B cell (primary cell): ENCODE measurements at regions not wholly inside any gene's neighbourhood (a gene's known extent, or its start where the extent isn't known, plus 50 kb on each side); places are given as distances from the start of the nearest gene placed in this dataset.

ENCODE experiments used
- ATAC-seq: fragments of 200-7000 bp; cut with Tn5 transposase; one replicate; pipeline ENCODE4 v1.10.0; 2021; ENCODE audit warnings: low read depth, mild to moderate bottlenecking, moderate number of reproducible peaks, moderate library complexity
- CTCF ChIA-PET: fragments of 350-600 bp; sonication (Branson Sonifier 250); formaldehyde crosslinking; loops from one replicate; lab custom pipeline; 2021; ENCODE audit warnings: antibody characterized with exemption, inconsistent platforms; lab: Charles Lee
- POLR2A ChIA-PET: fragments of 350-600 bp; sonication (Branson Sonifier 250); formaldehyde crosslinking; loops from one replicate; lab custom pipeline; 2021; ENCODE audit warnings: antibody characterized with exemption; lab: Charles Lee
- DNase-seq: peaks from one replicate; pipeline ENCODE4 v3.0.0; 2013
- H2AFZ ChIP-seq: 2 replicates; pipeline ENCODE4 v1.6.1; 2012; ENCODE audit warnings: mild to moderate bottlenecking, low read depth, low read length; ENCODE audit not compliant: insufficient read depth, poor library complexity, severe bottlenecking
- H3K27ac ChIP-seq, 2 donors: 1 replicate in 1 of 2; 2 replicates in 1 of 2; pipeline ENCODE4 v1.5.1; 2012 to 2013; ENCODE audit warnings: low read length in 2 of 2, mild to moderate bottlenecking in 2 of 2, moderate library complexity in 1 of 2
- H3K27me3 ChIP-seq, 4 experiments: fragments of 200-600 bp in 1 of 4; sonication (generic) in 1 of 4; replicated peaks in 1 of 4; 1 replicate in 2 of 4; 2 replicates in 2 of 4; pipeline versions ENCODE4 v1.6.1 to v1.7.0; 2013 to 2016; ENCODE audit warnings: low read length in 3 of 4, mild to moderate bottlenecking in 2 of 4, mixed read lengths in 1 of 4, moderate library complexity in 1 of 4; ENCODE audit not compliant: insufficient read depth in 4 of 4, control insufficient read depth in 3 of 4; ENCODE audit errors: control extremely low read depth in 1 of 4
- H3K36me3 ChIP-seq, 2 experiments: replicated peaks in 1 of 2; 1 replicate in 1 of 2; 2 replicates in 1 of 2; pipeline versions ENCODE4 v1.6.1 to v1.7.1; 2013; ENCODE audit warnings: low read length in 1 of 2; ENCODE audit not compliant: insufficient read depth in 2 of 2, control insufficient read depth in 1 of 2; ENCODE audit errors: control extremely low read depth in 1 of 2, extremely low read depth in 1 of 2
- H3K4me1 ChIP-seq, 2 donors: fragments of 200-600 bp in 1 of 2; sonication (generic) in 1 of 2; 1 replicate in 1 of 2; 2 replicates in 1 of 2; pipeline versions ENCODE4 v1.5.1 to v1.6.1; 2013 to 2017; ENCODE audit warnings: low read length in 2 of 2; ENCODE audit not compliant: control insufficient read depth in 2 of 2, insufficient read depth in 2 of 2
- H3K4me2 ChIP-seq: replicated peaks from 2 replicates; pipeline ENCODE3; 2012; ENCODE audit warnings: mild to moderate bottlenecking, low read depth, low read length; ENCODE audit not compliant: poor library complexity, severe bottlenecking
- H3K4me3 ChIP-seq, 5 experiments: fragments of 200-600 bp in 1 of 5; sonication (generic) in 1 of 5; 1 replicate in 3 of 5; 2 replicates in 2 of 5; pipeline versions ENCODE4 v1.5.1 to v1.7.0; 2011 to 2016; ENCODE audit warnings: low read length in 4 of 5, mild to moderate bottlenecking in 4 of 5, low read depth in 2 of 5, control low read depth in 1 of 5, moderate library complexity in 1 of 5; ENCODE audit not compliant: insufficient read depth in 1 of 5; ENCODE audit errors: control extremely low read depth in 1 of 5, extremely low read depth in 1 of 5
- H3K79me2 ChIP-seq: fragments of 200-600 bp; sonication (generic); one replicate; pipeline ENCODE4 v1.6.0; 2016; ENCODE audit warnings: low read length; ENCODE audit not compliant: control insufficient read depth, insufficient read depth
- H3K9ac ChIP-seq: fragments of 200-600 bp; sonication (generic); 2 replicates; pipeline ENCODE4 v1.6.1; 2017; ENCODE audit warnings: mild to moderate bottlenecking, low read length, moderate library complexity
- H3K9me3 ChIP-seq, 3 donors: one replicate each; pipeline versions ENCODE4 v1.6.1 to v1.7.1; 2013; ENCODE audit warnings: low read length in 2 of 3; ENCODE audit not compliant: control insufficient read depth in 2 of 3, insufficient read depth in 1 of 3; ENCODE audit errors: control extremely low read depth in 1 of 3
- H4K20me1 ChIP-seq: 2 replicates; pipeline ENCODE4 v1.6.0; 2012; ENCODE audit warnings: mild to moderate bottlenecking, low read length; ENCODE audit not compliant: insufficient read depth, control insufficient read depth, poor library complexity, severe bottlenecking
- H3K27ac Mint-ChIP-seq: one replicate; pipeline ENCODE4 v1.8.0; 2021; ENCODE audit warnings: mixed read lengths
- H3K27me3 Mint-ChIP-seq: one replicate; pipeline ENCODE4 v1.8.0; 2021; ENCODE audit warnings: mixed read lengths
- H3K4me1 Mint-ChIP-seq: one replicate; pipeline ENCODE4 v1.8.0; 2021; ENCODE audit warnings: mixed read lengths
- H3K4me3 Mint-ChIP-seq: one replicate; pipeline ENCODE4 v1.8.0; 2021; ENCODE audit warnings: mixed read lengths
- H3K9me3 Mint-ChIP-seq: one replicate; pipeline ENCODE4 v1.8.0; 2022; ENCODE audit warnings: mixed read lengths; ENCODE audit not compliant: insufficient read depth
- EZH2 ChIP-seq: IDR thresholded peaks from 2 replicates; pipeline ENCODE4 v1.6.1; 2012; ENCODE audit warnings: borderline replicate concordance, low read depth, mild to moderate bottlenecking, moderate library complexity, low read length; ENCODE audit not compliant: insufficient read depth, poor library complexity, severe bottlenecking
- WGBS: methylation state at CpG from one replicate; pipeline ENCODE4 v1.1.5; 2013; ENCODE audit warnings: missing lambda C conversion rate; ENCODE audit not compliant: insufficient coverage; 5-methylcytosine and 5-hydroxymethylcytosine counted together
- intact Hi-C: fragments of 100-400 bp; cut with micrococcal nuclease; formaldehyde crosslinking; loops from one replicate; pipeline ENCODE4 v1.10.0; 2022
- TF ChIP-seq, protein P1 (sequence below): fragments of 200-600 bp; IDR thresholded peaks from one replicate; pipeline ENCODE4 v1.8.0; 2022; ENCODE audit warnings: antibody characterized with exemption, mild to moderate bottlenecking

DNA sequence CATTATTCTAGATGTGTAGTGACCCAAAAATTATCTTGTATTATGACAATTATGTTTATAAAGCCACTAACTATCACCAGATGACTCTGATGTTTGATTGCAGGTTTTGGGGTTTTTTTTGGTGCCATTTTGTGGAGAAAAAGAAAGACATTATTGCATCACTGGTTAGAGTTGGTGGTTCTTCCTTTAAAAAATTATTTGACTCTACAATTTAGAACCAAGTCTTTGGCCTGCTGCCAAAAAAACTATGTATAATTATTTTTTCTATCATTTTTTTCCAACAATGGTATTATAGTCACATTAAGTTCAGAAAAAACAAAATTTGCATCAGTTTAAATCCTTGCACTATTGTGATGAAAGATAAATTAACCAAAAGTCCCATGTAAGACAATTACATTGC, 258.6 kb upstream of the GRM7 start:
- no peak overlapping the region for H2AFZ ChIP-seq
- Mint-ChIP-seq H3K9me3 (peaks cover 2% of the 10 kb centered on the region), H3K4me1 (no peaks in the 10 kb centered on the region), H3K27me3 (no peaks in the 10 kb centered on the region), H3K4me3 (no peak overlapping the region), H3K27ac (no peak overlapping the region)
- no peaks in the 10 kb centered on the region for H4K20me1 ChIP-seq
- H3K27me3 ChIP-seq: no peaks in the 10 kb centered on the region
- H3K27ac ChIP-seq: no peak overlapping the region
- no peaks in the 10 kb centered on the region for H3K36me3 ChIP-seq
- DNase-seq (no peak), ATAC-seq (no peak)
- H3K4me2 ChIP-seq: no peak overlapping the region
- no peaks in the 10 kb centered on the region for H3K9me3 ChIP-seq
- intact Hi-C loops: no loop called here
- H3K4me3 ChIP-seq: no peak overlapping the region
- no peaks in the 10 kb centered on the region for H3K4me1 ChIP-seq
- H3K9ac ChIP-seq: no peak overlapping the region
- ChIA-PET CTCF (no interaction called here), POLR2A (no interaction called here)
- TF ChIP-seq, protein P1, sequence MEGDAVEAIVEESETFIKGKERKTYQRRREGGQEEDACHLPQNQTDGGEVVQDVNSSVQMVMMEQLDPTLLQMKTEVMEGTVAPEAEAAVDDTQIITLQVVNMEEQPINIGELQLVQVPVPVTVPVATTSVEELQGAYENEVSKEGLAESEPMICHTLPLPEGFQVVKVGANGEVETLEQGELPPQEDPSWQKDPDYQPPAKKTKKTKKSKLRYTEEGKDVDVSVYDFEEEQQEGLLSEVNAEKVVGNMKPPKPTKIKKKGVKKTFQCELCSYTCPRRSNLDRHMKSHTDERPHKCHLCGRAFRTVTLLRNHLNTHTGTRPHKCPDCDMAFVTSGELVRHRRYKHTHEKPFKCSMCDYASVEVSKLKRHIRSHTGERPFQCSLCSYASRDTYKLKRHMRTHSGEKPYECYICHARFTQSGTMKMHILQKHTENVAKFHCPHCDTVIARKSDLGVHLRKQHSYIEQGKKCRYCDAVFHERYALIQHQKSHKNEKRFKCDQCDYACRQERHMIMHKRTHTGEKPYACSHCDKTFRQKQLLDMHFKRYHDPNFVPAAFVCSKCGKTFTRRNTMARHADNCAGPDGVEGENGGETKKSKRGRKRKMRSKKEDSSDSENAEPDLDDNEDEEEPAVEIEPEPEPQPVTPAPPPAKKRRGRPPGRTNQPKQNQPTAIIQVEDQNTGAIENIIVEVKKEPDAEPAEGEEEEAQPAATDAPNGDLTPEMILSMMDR: no peak
- no peak for TF ChIP-seq EZH2
- H3K79me2 ChIP-seq: no peaks in the 10 kb centered on the region

DNA sequence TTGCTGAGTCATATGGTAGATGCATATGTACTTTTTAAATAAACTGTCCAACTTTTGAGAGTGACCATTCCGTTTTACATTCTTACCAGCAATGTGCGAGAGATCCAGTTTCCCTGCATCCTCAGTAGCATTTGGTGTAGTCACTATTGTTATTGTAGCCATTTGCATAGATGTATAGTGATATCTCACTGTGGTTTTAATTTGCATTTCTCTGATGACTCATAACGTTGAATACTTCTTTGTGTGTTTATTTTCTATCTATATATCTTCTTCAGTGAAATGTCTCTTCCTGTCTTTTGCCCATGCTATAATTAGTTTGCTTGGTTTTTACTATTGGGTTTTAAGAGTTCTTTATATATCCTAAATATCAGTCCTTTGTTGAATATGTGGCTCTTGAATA, 255.7 kb upstream of the GRM7 start:
- peaks cover 2% of the 10 kb centered on the region for H3K9me3 Mint-ChIP-seq
- H3K27me3 Mint-ChIP-seq: no peaks in the 10 kb centered on the region
- no CpG with 5 or more reads among the region's 3 CpGs for WGBS
- Histone ChIP-seq H2AFZ (no peak overlapping the region), H3K36me3 (no peaks in the 10 kb centered on the region), H4K20me1 (no peaks in the 10 kb centered on the region), H3K4me3 (no peak overlapping the region), H3K27ac (no peak overlapping the region), H3K79me2 (no peaks in the 10 kb centered on the region), H3K9ac (no peak overlapping the region), H3K4me1 (no peaks in the 10 kb centered on the region), H3K27me3 (no peaks in the 10 kb centered on the region), H3K4me2 (no peak overlapping the region), H3K9me3 (no peaks in the 10 kb centered on the region)
- no peaks in the 10 kb centered on the region for H3K4me1 Mint-ChIP-seq
- POLR2A ChIA-PET: no interaction called here
- no peak overlapping the region for H3K27ac Mint-ChIP-seq
- no peak overlapping the region for H3K4me3 Mint-ChIP-seq
- CTCF ChIA-PET: no interaction called here
- intact Hi-C loops: no loop called here
- DNase-seq (no peak), ATAC-seq (no peak)
- TF ChIP-seq, protein P1: no peak
- no peak for TF ChIP-seq EZH2
